HG02798 (cell line): ENCODE measurements at regions not wholly inside any gene's neighbourhood (a gene's known extent, or its start where the extent isn't known, plus 50 kb on each side); places are given as distances from the start of the nearest gene placed in this dataset.

Source experiments
- ATAC-seq: cut with Tn5 transposase; IDR thresholded peaks from one replicate; pipeline ENCODE4 v1.9.1; 2021; ENCODE audit warnings: mild to moderate bottlenecking; ENCODE audit not compliant: unreplicated experiment, poor library complexity

GRCh38 chr9:95762322-95762721 is 113.2 kb upstream of the ERCC6L2 start:
- ATAC-seq, result no peak

- no peak for ATAC-seq
Measured at GRCh38 chr9:95760791-95761190, 114.7 kb upstream of the ERCC6L2 start.

DNA sequence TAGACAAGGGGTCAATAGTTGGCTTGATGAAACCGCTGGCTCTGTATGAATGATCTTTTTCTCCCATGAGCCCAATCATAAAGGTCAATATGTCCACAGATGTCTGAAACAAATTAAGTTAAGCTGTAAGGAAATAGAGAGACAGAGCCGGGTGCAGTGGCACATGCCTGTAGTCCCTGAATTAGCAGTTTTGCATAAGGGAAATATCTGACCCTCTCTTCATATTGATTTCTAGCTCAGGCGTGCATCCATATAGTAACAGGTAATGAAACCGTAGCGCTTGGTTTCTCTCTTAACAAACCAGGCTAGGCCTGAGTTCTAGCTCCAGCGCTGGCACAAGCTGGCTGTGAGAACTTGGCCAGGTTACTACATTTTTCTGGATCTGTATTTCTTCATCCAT is 118.1 kb upstream of the ERCC6L2 start:
- ATAC-seq, result no peak

DNA sequence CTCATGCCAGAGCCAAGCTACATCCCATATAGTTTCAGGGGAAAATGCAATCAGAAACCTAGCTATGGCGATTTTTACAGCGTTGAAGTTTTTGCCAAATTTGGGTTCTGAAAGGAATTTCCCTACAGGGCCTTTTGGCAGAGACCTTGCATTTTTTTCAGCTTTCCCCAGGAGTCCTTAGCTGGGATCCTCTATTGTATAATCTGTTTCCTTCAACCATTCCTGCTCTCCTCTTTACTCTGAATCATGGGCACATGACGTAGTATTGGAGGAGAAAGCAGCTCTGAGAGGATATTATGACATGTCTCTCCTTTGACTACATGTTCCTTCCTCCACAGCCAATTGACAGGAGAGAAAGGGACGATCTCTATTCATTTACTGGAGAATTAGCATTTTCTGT is 118.5 kb upstream of the ERCC6L2 start:
- no peak for ATAC-seq

DNA sequence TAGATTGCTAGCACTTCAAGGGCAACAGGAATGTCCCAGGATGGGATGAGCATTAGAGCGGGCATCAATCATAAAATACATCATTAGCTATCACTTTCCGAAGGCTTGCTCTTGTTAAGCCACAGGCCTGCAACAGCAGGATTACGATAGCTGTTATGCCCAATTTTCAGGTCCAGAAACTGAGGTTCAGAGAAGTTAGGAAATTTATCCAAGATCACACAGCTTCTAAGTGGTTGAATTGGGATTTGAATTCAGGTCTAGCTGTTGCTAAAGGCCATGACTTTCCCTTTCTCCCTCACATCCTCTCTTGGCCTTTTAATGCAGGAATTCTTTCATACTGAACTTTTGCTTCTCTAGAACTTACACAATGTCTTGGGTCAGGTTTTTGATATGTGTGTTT is 119.4 kb upstream of the ERCC6L2 start:
- no peak for ATAC-seq

DNA sequence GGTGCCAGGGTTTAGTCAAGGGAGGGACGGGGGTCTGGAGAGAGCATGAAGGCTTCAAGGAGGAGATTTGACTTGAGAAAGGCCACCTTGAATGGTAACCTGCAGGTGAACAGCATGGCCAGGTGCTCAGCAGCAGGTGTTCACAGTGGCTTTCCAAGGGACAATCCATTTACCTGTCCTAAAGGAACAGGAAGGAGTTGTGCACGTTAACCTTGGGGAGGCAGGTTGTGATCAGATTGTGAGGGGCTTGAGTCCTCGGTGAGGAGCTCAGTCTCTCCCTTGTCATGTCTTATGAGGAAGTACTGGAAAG is 120.1 kb upstream of the ERCC6L2 start:
- ATAC-seq, result no peak

DNA sequence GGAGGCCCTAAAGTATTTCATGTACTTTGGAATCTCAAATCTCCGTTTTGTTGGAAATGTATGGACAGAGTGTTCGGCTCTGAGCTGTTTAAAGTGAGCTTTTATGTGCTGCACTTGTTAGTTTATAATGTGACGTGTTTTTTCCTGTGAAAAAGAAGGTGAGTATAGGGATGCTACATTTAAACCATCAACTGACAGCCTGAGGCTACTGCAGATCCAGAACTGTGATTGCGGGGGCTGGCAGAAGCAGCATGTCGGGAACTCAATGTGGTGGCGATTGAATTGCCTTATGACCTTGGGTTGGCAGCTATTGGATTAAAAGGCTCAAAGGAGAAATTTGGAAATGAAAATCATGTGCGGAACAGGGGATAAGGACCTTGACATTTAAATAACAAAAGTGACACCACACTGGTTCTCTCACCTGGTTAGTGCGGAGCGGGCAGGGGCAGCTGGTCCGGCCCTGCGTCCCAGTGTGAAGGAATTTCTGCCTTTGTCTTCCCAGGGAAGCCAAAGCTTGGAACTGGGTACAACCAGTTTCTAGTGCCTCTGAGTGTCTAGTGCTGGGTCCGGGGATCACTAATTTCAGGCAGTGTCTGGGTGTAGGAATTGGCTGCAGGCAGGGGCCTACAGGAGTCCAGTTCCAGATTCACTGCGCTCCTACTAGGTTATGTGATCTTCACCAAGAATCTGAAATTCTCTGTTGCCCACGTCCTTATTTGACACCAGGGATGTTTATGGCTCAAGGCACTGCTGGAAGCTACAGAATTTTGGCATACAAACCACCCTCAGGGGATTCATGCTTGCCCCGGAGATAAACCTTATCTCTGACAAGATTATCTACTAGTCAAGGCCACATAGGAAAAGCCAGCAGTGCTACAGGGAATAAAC is 120.7 kb upstream of the ERCC6L2 start:
- ATAC-seq, result no peak

- ATAC-seq, result no peak
Measured at GRCh38 chr9:95753762-95754465, 121.6 kb upstream of the ERCC6L2 start.

DNA sequence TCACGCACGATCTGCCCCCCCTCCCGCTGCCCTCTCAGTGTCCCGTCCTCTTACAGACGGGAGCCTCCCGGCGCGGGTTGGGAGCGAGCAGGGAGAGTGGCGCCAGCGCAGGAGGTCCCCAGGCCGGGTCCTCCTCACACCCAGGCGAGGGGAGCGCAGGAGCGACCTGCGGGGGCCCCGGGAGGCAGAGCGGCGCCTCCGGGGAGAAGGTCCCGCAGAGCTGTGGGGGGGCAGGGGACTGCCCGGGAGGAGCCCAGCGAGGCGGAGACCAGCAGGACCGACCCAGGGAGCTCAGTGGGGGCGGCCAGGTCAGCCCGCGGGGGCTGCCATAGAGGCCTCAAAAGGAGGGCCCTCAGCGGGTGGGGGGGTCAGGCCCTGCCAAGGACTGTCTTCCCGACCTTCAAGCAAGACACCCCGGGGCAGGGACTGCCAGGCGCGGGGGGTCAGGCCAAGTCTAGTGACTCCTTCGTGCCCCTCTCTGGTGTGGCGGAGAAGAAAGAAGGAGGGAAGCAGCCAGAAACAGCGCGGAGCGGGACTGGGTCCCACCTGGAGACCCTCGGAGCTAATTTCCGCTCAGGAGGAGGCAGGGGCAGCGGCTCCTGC is 123.3 kb upstream of the ERCC6L2 start:
- ATAC-seq, result no peak

- no peak for ATAC-seq
Measured at GRCh38 chr9:95751520-95751790, 124.0 kb upstream of the ERCC6L2 start.

DNA sequence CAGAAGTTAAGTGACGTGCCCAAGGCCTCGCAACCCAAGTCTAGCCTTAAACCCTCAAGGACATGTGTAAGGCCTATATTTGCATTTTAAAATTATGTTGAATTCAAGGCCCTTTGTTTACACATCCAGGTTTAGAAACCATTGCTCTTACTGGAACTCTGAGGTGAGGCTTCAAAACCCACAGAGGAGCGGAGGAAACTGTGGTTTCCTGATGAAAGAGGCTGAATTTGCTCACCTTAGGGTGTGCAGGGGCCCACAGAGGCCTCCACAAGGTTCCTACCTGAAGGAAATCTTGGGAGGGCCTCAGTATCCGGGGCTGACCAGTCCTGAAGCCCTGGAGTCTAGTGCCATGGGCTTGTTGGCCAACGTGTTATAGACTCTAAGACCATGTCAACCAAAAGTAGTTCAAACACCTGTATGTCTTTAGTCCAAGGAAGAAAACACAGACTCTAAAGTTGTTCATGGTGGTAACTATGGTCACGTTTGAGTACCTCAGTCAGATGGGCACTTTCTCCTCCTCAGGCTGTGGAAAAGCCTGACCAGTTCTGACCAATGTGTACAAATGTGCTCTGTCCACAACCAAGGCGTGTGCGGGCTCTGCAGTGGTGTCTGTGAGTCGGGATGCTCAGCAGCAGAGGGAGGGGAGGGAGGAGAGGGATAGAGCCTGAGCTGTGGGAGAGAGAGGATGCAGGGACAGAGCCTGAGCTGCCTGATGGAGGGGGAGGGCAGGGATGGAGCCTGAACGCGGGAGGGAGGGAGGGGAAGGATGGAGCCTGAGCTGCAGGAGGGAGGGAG is 124.6 kb upstream of the ERCC6L2 start:
- peak; percentile 41 for ATAC-seq

- ATAC-seq, result no peak
Measured at GRCh38 chr9:95749493-95749892, 126.0 kb upstream of the ERCC6L2 start.

- ATAC-seq, result no peak
Measured at GRCh38 chr9:95746408-95747180, 128.9 kb upstream of the ERCC6L2 start.

GRCh38 chr9:95742821-95743220 is 132.7 kb upstream of the ERCC6L2 start:
- ATAC-seq, result no peak

- ATAC-seq, result no peak
Measured at GRCh38 chr9:95741631-95742030, 133.9 kb upstream of the ERCC6L2 start.

GRCh38 chr9:95740217-95741004 is 135.1 kb upstream of the ERCC6L2 start:
- no peak for ATAC-seq

DNA sequence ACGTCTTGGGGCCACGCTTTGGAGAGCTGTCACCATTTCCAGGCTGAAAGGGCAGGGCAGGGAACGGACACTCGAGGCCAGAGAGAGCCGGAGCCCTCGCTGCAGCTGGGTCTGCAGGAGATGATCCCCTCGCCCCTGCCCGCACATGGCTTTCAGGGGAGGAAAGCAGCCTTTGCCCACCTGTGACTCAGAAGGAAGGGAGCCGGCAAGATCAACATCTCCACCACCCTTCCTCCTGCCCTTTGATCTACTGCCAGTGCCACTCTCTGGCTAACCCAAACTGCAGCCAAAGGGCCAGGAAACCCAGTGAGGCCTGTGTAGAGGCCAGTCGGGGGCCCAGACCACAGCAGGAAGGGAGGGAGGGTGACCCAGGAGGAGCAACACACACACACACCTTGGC is 137.1 kb upstream of the ERCC6L2 start:
- ATAC-seq, result no peak

- no peak for ATAC-seq
Measured at GRCh38 chr9:95736891-95737522, 138.5 kb upstream of the ERCC6L2 start.

GRCh38 chr9:95736370-95736769 is 139.1 kb upstream of the ERCC6L2 start:
- no peak for ATAC-seq
